ENCODE measurements at regions not wholly inside any gene's neighbourhood (a gene's known extent, or its start where the extent isn't known, plus 50 kb on each side); places are given as distances from the start of the nearest gene placed in this dataset.

DNA sequence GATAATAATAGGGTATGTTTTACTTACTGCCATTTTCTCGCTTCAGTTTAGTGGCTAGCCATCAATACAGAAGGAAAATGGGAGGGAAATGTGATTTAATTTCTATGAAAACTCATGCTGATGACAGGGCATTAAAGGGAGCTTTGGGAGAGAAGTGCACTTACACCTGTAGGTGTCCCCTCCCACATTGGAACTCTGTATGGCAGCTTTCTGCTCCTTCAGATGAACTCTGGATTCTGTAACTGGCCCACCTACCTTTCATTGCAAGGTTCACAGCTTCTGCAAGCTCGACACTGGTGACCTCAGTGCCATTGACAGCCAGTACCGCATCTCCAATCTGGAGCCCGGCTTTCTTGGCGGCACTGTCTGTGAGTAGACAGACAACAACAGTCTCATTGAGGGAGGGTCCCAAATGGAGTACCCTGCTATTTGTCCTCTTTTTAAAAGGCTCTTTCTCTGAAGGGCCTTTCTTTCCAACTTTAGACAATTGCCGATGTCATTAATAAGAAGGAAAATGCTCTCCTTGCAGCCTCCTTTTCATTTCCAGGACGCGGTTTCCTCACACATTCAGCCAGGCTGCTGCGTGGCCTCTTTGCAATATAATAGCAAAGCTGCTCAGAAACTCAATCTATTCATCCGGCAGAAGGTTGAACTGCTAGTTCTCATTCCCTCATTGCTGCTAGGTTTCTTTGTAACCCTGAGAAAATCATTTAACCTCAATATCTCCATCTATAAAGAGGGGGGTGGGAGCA lies 63.6 kb downstream of the NUDT12 start:
- DNase-seq: no peak

DNA sequence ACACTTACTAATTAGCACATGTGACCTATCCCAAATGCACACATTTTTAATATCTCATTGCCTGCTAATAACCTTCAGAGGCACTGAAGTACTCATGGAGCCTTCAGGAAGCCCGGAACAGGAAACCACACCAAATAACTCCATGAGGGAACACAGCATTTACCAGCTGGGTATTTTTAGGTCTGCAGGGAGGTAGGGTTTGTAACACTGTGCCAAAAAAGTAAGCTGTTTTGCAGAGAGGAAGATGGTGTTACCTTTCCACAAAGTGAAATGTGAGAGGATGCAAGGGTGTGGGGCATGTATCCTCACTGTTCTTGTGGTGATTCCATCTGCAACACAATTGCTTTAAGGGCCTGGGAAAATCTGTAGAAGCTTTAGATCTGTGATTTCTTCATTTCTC lies 64.4 kb downstream of the NUDT12 start:
- no peak for DNase-seq

GRCh38 chr5:103497781-103498180 lies 64.8 kb downstream of the NUDT12 start:
- no peak for DNase-seq

DNA sequence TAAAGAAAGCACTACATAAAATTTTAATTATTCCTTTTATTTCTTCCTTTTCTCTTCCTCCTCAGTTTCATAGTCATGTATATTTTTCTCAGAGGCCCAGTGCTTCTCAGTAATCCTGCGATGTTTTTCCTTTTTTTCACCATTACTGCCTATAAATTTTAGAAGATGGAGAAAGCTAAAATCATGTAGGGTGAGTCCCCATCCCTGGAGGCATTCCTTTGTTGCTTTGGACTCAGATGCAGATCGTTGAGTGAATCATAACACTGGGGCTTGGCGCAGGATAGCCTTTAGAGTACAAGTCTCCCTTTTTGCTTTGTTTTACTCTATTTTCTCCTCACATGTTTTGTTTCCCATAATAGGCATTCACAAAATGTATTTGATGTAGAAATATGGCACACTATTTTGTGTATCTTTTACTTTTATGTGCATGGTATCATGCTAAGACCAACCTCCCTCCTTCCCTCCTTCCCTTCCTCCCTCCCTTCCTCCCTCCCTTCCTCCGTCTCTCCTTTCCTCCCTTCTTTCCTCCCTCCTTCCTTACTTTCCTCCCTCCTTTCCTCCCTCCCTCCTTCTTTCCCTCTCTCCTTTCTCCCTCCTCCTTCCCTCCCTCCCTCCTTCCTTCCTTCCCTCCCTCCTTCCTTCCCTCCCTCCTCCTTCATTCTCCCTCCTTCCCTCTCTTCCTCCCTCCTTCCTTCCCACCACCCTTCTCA lies 72.4 kb downstream of the NUDT12 start:
- DNase-seq: no peak

DNA sequence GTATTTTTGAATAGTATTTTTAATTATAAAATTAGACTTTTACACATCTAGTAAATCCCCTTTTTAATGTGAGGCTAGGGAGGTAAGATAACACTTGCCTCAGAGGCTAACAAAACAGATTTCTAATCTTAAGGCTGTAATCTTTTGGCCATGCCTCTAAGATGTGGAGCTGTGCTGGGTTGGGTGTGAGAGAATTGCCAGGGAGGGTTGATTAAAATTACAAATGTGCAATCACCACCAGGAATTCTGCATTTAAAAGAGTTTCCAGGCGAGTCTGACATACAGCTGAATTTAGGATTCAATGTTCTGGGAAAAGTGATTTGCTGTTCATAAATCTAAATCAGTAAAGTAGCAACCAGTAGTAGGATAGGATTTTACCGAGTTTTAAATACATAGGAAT lies 73.3 kb downstream of the NUDT12 start:
- DNase-seq: no peak

- no peak for DNase-seq
These were observed 74.6 kb downstream of the NUDT12 start for GRCh38 chr5:103487822-103488493.

GRCh38 chr5:103487218-103487617 lies 75.4 kb downstream of the NUDT12 start:
- DNase-seq: no peak

GRCh38 chr5:103486739-103487138 lies 75.8 kb downstream of the NUDT12 start:
- DNase-seq: no peak

DNA sequence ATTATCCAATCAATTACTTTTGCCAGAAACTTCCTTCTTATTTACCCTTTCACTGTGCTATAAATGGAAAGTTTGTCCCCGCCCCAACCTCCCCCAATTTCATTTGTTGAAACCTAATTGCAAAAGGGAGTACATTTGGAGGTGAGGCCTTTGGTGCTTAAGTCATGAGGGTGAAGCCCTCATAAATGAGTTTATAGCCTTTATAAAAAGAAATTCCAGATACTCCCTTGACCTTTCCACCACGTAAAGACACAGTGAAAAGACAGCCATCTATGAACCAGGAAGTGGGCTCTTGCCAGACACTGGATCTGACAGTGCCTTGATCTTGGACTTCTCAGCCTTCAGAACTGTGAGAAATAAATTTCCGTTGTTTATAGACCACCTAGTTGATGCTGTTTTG lies 82.3 kb downstream of the NUDT12 start:
- no peak for DNase-seq

GRCh38 chr5:103477678-103478077 lies 84.9 kb downstream of the NUDT12 start:
- DNase-seq: no peak

DNA sequence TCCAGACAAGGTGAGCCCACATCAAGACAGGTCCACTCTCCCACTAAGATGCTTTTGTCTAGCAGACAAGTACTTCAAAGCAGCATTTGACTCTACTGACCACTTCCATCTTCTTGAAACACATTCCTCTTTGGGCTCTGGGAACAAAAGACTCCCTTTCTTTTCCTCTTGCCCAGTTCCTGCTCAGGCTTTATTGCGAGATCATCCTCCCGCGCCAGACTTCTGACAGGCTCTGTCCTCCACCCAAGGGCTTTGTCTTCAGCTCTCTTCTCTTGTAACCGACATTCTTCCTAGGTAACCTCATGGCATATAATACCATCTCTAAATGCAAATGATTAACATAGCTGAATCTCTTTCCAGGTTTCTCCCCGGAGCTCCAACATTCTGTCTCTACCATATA lies 85.8 kb downstream of the NUDT12 start:
- DNase-seq: no peak

GRCh38 chr5:103475629-103476240 lies 86.9 kb downstream of the NUDT12 start:
- DNase-seq: no peak

DNA sequence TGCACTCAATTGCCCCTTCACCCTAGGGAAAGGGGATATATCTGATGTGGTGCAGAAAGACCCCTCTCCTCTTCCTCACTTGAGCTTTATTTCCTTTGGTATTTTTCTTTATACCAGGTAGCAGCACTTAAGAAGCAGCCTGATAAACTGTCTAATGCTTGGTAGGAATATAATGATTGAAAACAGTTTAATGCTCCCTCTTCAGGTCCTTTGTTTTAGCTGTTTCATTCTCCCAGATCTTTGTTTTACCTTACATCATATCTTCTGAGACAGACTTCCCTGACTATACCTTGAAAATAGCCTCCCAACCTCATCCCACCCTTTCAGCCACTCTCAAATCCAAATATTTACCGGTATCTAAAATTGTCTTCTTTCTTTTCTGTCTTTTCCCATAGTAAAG lies 87.9 kb downstream of the NUDT12 start:
- DNase-seq: no peak

DNA sequence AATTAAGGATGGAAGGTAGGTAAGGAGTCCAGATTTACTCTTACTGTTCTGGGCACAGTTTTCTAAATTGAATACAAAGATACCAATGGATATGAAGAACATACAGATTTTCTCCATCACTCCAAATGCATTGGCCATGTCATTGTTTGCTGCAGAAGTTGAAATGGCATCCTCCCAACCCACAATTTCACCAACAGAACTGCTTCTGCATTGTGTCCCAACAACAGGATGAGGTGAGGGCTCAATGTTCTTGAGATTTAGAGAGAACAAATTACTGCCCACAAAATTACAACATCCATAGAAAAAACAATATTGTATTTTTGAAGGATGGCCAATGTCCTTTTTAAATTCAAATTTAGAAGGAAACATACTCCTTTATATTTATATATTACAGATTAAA lies 88.9 kb downstream of the NUDT12 start:
- no peak for DNase-seq

- no peak for DNase-seq
These were observed 89.8 kb downstream of the NUDT12 start for GRCh38 chr5:103472830-103473229.

GRCh38 chr5:103472265-103472664 lies 90.3 kb downstream of the NUDT12 start:
- DNase-seq: no peak

DNA sequence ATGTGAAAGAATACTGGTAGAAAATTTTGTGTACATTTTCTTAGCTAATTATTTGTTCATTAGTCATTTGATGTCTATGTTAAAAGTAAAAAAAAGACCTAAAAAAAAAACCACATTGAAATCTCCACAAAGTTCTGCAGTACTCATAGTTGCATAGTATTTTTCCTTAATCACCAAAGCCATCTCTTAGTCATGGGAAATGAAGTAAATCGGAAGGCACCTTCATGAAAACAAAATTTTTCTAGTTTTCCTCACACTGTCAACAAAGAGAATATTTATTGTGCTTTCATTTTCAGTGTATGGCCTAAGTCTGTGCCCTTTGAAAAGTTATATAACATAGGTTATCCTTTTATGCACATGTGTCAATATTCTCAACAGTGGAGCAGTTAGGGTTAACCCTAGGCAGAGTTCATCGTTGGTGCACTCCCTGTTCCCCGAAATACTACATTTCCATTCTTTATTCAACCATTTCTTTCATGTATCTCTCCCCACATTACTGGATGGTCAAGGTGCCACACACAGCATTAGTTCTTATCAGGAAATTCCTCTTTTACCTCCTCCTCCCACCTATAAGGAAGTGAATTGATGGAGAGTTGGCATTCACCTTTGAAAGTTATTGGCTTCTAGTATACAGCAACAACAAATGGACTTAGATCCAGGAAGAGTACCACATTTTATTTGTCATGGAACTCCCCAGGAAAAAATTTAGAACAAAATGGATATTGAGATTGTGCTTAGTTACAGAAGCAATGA lies 93.1 kb downstream of the NUDT12 start:
- no peak for DNase-seq

GRCh38 chr5:103467831-103468230 lies 94.8 kb downstream of the NUDT12 start:
- no peak for DNase-seq

GRCh38 chr5:103466495-103466894 lies 96.1 kb downstream of the NUDT12 start:
- DNase-seq: no peak

GRCh38 chr5:103465891-103466290 lies 96.7 kb downstream of the NUDT12 start:
- no peak for DNase-seq

DNA sequence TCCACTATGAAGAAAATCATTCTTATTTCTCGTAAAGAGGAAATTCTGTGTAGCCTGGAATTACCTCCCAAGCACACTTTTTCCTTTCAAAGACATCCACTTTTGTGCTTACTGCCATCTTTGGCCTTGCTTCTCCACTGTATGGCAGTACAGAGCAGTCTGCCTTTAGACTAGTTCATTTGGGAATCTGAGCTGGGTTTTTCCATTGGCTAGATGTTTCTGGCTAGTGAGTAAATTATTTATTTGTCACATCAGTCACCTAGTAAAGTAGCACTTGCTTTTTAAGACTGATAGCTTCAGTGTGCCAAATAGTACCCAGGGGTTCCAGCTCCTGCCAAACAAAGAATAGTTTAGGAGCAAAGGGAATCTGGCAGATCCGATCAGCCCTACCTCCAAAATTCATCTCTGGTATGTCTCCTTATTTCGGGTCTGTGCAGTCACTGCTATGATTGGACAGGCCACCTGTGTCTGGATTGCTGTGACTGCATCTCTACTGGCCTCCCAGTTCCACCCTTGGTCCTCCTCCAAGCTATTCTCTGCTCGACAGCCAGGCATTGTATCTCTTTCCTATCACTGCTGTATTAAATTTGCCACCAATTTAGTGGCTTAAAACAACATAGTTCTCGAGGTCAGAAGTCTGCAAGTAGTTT lies 97.6 kb downstream of the NUDT12 start:
- no peak for DNase-seq

GRCh38 chr5:103463261-103463660 lies 99.3 kb downstream of the NUDT12 start:
- no peak for DNase-seq
